HFF-Myc (cell line): ENCODE measurements at regions not wholly inside any gene's neighbourhood (a gene's known extent, or its start where the extent isn't known, plus 50 kb on each side); places are given as distances from the start of the nearest gene placed in this dataset.

Experiments
- DNase-seq: peaks from one replicate; pipeline ENCODE4 v3.0.0-alpha.2; 2011; ENCODE audit warnings: low read depth; ENCODE audit errors: extremely low read depth
- H3K4me3 ChIP-seq: replicated peaks from 2 replicates; pipeline ENCODE4 v1.5.1; 2011; ENCODE audit warnings: low read depth, mild to moderate bottlenecking, control low read depth, low read length
- TF ChIP-seq, protein P1 (sequence below): IDR thresholded peaks from 2 replicates; pipeline ENCODE4 v1.5.1; 2012; ENCODE audit warnings: mild to moderate bottlenecking, low read depth, low read length, control low read depth; ENCODE audit errors: missing control alignments

DNA sequence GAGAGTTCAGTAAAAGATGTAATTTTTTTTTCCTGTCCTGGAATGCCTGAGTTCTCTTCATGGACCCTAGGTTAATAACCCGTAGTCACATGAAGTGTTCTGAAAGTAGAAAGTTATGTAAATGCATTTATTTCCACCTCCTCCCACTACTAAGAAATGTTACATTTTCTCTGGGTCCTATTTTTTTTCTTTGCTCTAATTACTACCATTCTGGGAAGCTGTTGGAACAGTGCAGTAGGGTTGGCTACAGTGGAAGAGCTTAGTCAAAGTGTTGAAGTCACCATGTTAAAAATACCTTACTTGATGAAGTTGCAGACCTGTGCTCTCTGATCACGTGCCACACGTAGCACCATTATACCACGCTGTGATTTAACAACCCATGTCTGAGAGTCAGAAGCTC, 153.8 kb upstream of the TSC22D2 start:
- no peak for DNase-seq

DNA sequence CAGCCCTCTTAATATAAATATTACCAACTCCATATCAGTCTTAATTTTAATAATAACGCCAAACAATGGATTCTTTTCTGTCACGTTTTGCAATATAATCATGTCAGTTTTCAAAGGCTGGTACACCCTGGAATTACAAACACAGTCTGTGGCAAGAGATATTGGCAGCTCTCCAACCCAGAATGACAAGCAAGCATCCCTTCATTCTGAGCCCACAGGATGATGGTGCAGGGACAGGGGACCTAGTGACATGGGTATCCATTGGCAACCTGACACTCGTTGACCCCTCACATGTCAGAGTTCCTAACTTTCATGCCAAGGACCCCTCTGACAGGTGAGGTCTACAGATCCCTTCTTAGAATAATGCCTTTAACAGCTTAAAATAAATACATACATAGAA, 154.5 kb upstream of the TSC22D2 start:
- no peak for DNase-seq
- H3K4me3 ChIP-seq: no peak overlapping the region
- TF ChIP-seq, protein P1, sequence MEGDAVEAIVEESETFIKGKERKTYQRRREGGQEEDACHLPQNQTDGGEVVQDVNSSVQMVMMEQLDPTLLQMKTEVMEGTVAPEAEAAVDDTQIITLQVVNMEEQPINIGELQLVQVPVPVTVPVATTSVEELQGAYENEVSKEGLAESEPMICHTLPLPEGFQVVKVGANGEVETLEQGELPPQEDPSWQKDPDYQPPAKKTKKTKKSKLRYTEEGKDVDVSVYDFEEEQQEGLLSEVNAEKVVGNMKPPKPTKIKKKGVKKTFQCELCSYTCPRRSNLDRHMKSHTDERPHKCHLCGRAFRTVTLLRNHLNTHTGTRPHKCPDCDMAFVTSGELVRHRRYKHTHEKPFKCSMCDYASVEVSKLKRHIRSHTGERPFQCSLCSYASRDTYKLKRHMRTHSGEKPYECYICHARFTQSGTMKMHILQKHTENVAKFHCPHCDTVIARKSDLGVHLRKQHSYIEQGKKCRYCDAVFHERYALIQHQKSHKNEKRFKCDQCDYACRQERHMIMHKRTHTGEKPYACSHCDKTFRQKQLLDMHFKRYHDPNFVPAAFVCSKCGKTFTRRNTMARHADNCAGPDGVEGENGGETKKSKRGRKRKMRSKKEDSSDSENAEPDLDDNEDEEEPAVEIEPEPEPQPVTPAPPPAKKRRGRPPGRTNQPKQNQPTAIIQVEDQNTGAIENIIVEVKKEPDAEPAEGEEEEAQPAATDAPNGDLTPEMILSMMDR: no peak

More for the DNA sequence above, 153.8 kb upstream of the TSC22D2 start:
- TF ChIP-seq, protein P1: no peak
- no peak overlapping the region for H3K4me3 ChIP-seq

DNA sequence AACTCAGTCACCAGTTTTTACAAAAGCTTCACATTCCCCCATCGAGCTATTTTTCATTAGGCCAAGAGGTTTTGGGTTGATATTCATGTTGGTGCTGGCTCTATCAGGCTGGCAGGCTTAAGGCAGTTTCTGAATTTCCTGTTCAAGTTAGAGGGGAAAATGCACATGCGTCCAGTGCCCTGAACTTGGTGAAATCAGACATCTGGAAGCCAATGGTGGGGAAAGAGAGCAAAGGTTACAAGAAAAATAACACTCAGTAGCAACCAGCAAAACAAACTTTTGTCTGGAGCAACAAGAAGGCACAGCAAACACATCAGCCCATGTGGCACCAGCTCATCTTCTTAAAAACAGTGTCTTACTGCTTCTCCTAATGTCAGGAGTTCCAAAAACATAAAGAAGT, 155.6 kb upstream of the TSC22D2 start:
- TF ChIP-seq, protein P1: no peak
- peak; percentile 67 for DNase-seq
- H3K4me3 ChIP-seq: no peak overlapping the region

DNA sequence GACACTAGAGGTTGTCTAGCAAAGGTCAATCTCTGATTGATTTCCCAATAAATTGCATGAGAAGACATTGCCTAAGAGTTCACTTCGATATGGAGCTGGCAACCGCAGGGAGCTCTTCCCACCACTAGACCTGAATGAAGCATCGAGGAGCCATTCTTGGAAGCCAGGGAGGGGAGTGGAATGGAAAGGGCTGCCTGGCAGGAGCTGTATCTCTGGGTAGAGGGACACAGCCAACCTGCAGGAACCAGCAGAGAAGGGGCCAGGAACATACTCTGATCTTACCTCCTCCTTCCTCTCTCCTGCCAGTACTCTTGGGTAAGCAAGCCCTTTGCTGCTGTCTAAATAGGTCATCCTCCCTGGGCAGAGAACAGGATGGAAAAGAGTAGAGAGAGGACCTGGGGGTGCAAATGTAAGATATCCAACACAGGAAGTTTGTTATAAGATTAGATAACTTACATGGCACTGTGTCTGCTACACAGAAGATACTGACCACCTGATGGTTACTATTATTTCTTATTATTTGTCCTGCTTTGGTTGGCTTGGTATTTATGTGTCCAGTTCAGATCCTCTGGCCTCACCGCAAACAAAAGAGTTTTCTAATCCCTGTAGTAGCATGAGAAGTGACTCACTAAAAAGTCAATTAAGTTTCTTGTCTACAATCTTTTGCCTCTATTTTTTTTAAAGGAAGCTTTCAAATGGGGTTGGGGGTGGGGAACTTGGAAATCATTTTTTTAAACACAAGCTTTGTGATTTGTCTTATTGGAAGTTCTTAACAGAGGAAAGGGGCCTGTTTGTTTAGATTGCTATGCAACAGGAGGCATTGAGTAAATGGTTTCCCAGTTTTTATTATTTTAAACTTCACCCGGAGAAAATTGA, 156.7 kb upstream of the TSC22D2 start:
- no peak for DNase-seq
- H3K4me3 ChIP-seq: no peak overlapping the region
- TF ChIP-seq, protein P1: no peak

DNA sequence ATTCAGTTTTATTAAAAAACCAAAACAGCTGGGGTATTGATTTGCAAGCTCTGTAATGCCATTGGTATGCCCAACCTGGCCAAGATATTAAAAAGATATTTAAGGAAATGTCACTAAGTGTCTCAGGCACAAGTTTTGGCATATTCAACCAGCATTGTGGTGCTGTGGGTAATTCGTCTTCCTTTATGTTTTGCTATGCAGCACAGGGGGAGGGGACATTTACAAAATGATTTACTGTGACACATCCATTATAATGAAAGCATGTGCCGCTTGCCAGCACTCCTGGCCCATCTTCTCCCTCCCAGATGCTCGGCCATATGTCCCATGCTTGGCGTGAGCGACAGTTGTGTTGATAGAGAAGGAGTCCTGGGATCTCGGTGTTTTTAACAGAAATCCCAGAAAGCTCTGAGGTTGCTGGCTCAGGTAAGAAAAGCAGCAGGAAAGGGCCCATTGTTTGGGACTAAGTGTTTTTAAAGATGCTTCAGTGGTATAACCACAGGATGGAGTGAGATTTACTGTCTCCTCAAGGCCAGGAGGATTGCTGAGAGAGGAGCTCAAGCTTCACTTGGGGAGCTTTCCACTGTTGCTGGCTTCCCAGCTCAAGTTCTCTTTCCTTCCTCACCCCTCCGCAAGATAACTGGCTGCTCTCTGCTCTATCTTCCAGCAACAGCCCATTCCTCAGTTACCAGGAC, 158.2 kb upstream of the TSC22D2 start:
- H3K4me3 ChIP-seq: no peak overlapping the region
- TF ChIP-seq, protein P1: no peak
- no peak for DNase-seq

DNA sequence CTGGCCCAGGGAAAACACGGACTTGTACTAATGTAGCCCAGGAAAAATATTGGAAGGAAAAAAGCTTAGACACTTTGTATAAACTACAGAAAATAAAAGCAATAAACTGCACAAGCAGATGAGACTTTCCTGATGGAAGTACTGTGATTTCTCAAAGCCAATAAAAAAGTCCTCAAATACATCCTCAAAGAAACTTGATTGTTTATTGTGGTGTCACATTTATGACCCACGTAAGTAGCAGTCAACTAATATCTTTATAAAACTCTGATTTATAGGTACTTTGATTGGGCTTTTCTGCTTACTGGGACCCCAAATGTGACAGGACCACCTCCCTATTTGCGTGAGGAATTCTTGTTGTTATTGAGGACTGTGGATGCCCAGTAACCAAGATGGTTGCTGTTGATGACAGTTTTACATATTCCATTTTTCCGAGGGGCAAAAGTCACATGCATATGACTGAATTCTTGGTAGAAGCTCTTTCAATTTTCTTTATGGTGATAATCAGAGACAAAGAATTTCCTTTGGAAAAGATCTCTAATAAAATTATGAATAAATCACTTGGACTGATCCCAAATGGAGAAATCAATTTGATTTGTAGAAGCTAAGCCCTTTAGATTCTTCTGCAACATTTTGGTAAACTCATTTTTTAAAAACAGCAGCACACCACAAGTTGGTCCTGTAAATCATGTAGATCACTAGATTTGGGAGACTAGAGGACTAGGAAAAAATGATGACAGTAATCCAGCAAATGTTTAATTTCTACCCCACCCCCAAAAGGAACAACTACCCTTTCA, 159.0 kb upstream of the TSC22D2 start:
- H3K4me3 ChIP-seq: no peak overlapping the region
- no peak for DNase-seq
- TF ChIP-seq, protein P1: no peak
